ENCODE measurements at regions not wholly inside any gene's neighbourhood (a gene's known extent, or its start where the extent isn't known, plus 50 kb on each side); places are given as distances from the start of the nearest gene placed in this dataset.

DNA sequence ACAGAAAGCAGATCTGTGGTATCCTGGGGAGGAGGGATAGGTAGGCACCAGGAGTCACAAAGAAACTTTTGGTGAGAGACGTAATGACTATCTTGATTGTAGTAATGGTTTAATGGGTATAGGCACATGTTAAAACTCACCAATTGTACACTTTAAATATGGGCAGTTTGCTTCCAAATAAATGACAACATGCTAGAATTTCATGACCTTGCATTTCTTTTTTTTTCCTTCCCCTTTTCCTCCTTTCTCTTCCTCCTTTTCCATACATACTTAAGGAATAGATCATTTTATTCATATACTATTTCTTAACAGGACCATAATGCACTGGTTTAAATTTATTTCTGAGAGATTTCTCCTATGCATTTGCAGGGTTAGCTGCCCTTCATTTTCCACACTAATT, 341.8 kb downstream of the TMEM182 start:
- H3K4me3 ChIP-seq (ENCODE audit: low read length): no peak overlapping the region

DNA sequence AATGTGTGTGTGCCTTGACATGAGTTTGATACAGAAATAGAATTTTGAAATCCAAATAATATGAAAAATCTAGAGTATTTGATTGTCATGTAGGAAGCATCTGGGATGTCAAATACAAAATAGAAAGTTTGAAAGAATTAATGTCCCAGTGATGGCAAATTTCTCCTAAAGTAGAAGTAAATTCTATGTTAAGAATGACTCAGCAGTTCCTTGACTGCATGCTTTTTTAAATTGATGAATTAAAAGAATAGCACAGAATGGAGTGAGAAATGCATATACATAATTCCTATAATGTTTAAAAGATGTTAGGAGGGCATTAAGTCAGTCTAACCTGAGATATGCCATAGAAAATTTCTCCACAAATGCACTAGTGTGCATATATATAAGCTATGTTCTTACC, 357.5 kb downstream of the TMEM182 start:
- Histone ChIP-seq H3K9me3 (ENCODE audit: control insufficient read depth, insufficient read depth, low read length) (no peaks in the 10 kb centered on the region), H3K4me1 (ENCODE audit: control insufficient read depth, insufficient read depth, low read length) (no peaks in the 10 kb centered on the region), H3K27me3 (ENCODE audit: control insufficient read depth, insufficient read depth, low read length) (no peaks in the 10 kb centered on the region), H3K36me3 (ENCODE audit: control insufficient read depth, insufficient read depth, low read length) (no peaks in the 10 kb centered on the region), H3K27ac (ENCODE audit: low read length) (no peak overlapping the region), H3K4me3 (ENCODE audit: low read length) (no peak overlapping the region)
- DNase-seq (ENCODE audit: low read depth, low spot score): no peak

More for the DNA sequence above, 341.8 kb downstream of the TMEM182 start:
- Histone ChIP-seq H3K27ac (ENCODE audit: low read length) (no peak overlapping the region), H3K9me3 (ENCODE audit: control insufficient read depth, insufficient read depth, low read length) (no peaks in the 10 kb centered on the region), H3K36me3 (ENCODE audit: control insufficient read depth, insufficient read depth, low read length) (no peaks in the 10 kb centered on the region), H3K27me3 (ENCODE audit: control insufficient read depth, insufficient read depth, low read length) (no peaks in the 10 kb centered on the region), H3K4me1 (ENCODE audit: control insufficient read depth, insufficient read depth, low read length) (no peaks in the 10 kb centered on the region)
- WGBS (ENCODE audit: insufficient coverage, insufficient read length): no CpG with 5 or more reads among the region's 1 CpG
- DNase-seq (ENCODE audit: low read depth, low spot score): no peak

DNA sequence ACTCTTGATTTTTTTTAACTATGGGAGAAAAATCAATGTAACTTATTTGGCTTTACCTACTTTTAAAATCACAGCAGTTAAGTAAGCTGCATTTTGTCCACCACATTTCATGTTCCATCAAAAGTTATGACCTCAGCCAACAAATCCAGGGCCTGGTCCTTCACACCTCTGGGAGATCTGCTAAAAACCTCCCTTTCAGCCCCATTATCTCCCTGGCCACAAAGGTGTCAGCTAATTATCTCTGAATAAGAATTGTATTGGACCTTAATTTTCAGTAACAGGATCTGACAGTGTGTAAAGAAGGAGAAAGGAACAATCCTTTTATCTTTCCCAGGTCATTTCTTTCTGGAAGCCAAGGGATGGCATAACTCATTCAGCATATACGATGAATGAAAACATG, 359.3 kb downstream of the TMEM182 start:
- Histone ChIP-seq H3K36me3 (ENCODE audit: control insufficient read depth, insufficient read depth, low read length) (no peaks in the 10 kb centered on the region), H3K27ac (ENCODE audit: low read length) (no peak overlapping the region), H3K4me3 (ENCODE audit: low read length) (no peak overlapping the region), H3K27me3 (ENCODE audit: control insufficient read depth, insufficient read depth, low read length) (no peaks in the 10 kb centered on the region), H3K9me3 (ENCODE audit: control insufficient read depth, insufficient read depth, low read length) (no peaks in the 10 kb centered on the region), H3K4me1 (ENCODE audit: control insufficient read depth, insufficient read depth, low read length) (no peaks in the 10 kb centered on the region)
- no CpG with 5 or more reads among the region's 1 CpG for WGBS (ENCODE audit: insufficient coverage, insufficient read length)
- DNase-seq (ENCODE audit: low read depth, low spot score): no peak

DNA sequence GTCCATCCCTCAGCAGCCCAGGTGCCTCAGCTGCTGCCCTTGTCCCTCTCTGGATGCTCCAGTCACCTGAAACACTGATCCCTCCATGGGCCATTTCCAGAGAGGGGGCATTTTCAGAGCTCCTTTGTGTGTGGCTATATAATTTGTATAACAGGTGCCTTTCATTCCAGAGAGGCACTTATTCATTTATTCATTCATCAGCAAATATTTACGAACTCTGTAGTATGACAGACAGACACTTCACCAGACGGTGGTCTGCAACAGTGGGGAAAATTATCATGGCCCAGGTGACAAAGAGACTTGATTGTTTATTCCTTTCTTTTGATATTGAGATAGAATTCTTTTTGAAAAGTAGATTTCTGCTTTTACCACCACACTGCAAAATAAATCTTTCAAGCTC, 361.7 kb downstream of the TMEM182 start:
- whole genome bisulfite sequencing (ENCODE audit: insufficient coverage, insufficient read length): no CpG with 5 or more reads among the region's 2 CpGs
- H3K9me3 ChIP-seq (ENCODE audit: control insufficient read depth, insufficient read depth, low read length): no peaks in the 10 kb centered on the region
- no peaks in the 10 kb centered on the region for H3K27me3 ChIP-seq (ENCODE audit: control insufficient read depth, insufficient read depth, low read length)
- no peak overlapping the region for H3K4me3 ChIP-seq (ENCODE audit: low read length)
- H3K36me3 ChIP-seq (ENCODE audit: control insufficient read depth, insufficient read depth, low read length): no peaks in the 10 kb centered on the region
- H3K27ac ChIP-seq (ENCODE audit: low read length): no peak overlapping the region
- no peak for DNase-seq (ENCODE audit: low read depth, low spot score)
- H3K4me1 ChIP-seq (ENCODE audit: control insufficient read depth, insufficient read depth, low read length): no peaks in the 10 kb centered on the region

DNA sequence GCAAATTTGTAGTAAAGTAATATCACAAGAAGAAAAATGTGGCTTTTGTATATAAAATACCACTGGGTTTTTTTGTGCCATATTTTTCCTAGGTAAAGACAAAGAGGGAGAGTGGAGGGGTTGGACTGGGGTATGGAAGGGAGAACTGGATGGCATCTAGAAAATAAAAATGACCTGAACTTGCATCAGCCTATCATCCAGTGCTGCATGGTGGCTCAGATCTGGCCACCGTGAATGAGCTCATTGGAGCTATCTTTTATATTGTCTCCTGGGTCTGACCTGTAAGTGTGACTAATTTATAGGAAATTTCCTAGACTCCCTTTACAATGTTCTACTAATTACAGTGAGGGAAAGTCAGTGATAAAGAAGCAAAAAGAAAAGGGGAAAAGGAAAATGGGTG, 369.0 kb downstream of the TMEM182 start:
- no peaks in the 10 kb centered on the region for H3K4me1 ChIP-seq (ENCODE audit: control insufficient read depth, insufficient read depth, low read length)
- H3K27ac ChIP-seq (ENCODE audit: low read length): no peak overlapping the region
- no peak overlapping the region for H3K4me3 ChIP-seq (ENCODE audit: low read length)
- no peaks in the 10 kb centered on the region for H3K27me3 ChIP-seq (ENCODE audit: control insufficient read depth, insufficient read depth, low read length)
- no peaks in the 10 kb centered on the region for H3K9me3 ChIP-seq (ENCODE audit: control insufficient read depth, insufficient read depth, low read length)
- H3K36me3 ChIP-seq (ENCODE audit: control insufficient read depth, insufficient read depth, low read length): no peaks in the 10 kb centered on the region
- no peak for DNase-seq (ENCODE audit: low read depth, low spot score)
- no CpG with 5 or more reads among the region's 1 CpG for WGBS (ENCODE audit: insufficient coverage, insufficient read length)

DNA sequence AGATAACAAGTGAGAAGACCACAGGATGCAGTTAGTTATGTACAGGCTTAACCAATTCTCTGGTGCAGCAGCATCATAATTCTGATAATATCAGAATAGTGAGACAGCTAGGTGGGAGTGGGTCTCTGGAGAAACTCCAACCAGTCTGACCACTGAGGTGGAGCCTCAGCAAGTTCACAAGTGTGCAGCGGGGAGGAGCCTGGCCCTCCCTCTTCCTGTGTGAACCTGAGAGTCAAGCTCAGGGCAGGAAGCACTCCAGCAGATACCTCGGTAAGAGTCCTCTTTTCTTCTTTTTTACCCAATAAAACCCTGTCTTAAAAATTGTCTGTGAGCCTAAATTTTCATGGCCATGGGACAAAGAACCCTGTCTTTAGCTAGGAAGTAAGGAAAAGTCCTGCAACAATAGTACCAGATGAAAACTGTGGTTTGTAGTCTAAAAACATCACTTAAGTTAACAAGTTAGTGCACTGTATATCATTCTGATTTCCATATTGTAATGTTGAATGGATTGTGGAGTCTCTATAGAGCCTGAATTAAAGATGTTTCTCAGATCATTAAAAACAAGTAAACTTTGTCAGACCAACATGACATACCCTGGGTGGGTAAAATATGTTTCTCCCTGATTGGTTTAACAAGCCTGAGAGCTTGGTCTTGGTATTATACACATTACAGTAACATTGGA, 370.8 kb downstream of the TMEM182 start:
- WGBS (ENCODE audit: insufficient coverage, insufficient read length): no CpG with 5 or more reads among the region's 2 CpGs
- no peaks in the 10 kb centered on the region for H3K36me3 ChIP-seq (ENCODE audit: control insufficient read depth, insufficient read depth, low read length)
- no peak overlapping the region for H3K27ac ChIP-seq (ENCODE audit: low read length)
- no peaks in the 10 kb centered on the region for H3K9me3 ChIP-seq (ENCODE audit: control insufficient read depth, insufficient read depth, low read length)
- no peak for DNase-seq (ENCODE audit: low read depth, low spot score)
- H3K27me3 ChIP-seq (ENCODE audit: control insufficient read depth, insufficient read depth, low read length): no peaks in the 10 kb centered on the region
- no peak overlapping the region for H3K4me3 ChIP-seq (ENCODE audit: low read length)
- no peaks in the 10 kb centered on the region for H3K4me1 ChIP-seq (ENCODE audit: control insufficient read depth, insufficient read depth, low read length)

DNA sequence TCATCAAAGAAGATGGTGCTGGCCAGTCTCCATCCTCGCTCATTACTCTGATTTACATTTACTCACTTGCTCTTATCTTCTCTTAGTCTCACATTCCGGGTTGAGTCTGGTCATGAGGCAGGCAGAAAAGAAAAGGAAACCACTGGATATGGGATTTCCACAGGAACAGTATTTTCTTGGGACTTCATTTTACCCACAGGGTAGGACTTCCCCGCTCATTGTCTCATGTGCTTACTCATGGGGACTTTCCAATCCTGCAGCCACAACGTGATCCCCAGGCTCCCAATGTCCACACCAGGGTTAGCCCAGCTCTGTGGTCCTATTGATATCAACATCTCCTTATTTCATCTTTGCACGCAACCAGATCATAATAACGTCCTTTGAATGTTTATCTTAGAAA, 373.8 kb downstream of the TMEM182 start:
- Histone ChIP-seq H3K9me3 (ENCODE audit: control insufficient read depth, insufficient read depth, low read length) (no peaks in the 10 kb centered on the region), H3K27ac (ENCODE audit: low read length) (no peak overlapping the region), H3K36me3 (ENCODE audit: control insufficient read depth, insufficient read depth, low read length) (no peaks in the 10 kb centered on the region), H3K4me1 (ENCODE audit: control insufficient read depth, insufficient read depth, low read length) (no peaks in the 10 kb centered on the region), H3K27me3 (ENCODE audit: control insufficient read depth, insufficient read depth, low read length) (no peaks in the 10 kb centered on the region), H3K4me3 (ENCODE audit: low read length) (no peak overlapping the region)
- DNase-seq (ENCODE audit: low read depth, low spot score): no peak
- no CpG with 5 or more reads among the region's 6 CpGs for WGBS (ENCODE audit: insufficient coverage, insufficient read length)

DNA sequence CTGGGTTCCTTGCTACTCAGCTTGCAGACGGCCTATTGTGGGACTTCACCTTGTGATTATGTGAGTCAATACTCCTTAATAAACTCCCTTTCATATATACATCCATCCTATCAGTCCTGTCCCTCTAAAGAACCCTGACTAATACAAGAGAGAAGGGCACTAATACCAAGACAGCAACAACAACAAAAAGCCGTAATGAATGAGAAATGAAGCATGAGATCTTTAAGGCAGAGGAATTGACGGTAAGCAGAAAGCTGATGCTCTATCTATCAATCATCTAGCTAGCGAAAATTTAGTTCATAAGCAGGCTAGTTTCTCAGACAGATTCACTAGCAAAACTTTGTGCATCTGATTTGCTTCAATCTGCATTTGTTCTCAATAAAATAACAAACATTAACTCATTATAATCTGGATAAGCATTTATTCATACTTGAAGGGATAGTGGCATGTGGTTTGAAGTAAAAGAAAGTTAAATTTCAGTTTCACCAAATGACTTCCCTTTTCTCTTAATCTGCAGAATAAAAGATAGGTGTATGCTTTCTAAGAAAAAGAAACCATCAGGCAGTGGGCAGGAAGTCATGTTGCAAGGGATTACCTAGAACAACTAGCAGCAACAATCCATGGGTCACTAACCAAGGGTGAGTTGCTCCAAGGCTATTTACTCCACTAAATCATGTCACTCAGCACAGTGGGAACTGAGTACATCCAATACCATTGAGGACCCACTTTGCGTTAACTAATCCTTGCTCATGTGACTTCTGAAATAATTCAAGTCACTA, 376.5 kb downstream of the TMEM182 start:
- no peak overlapping the region for H3K27ac ChIP-seq (ENCODE audit: low read length)
- H3K4me3 ChIP-seq (ENCODE audit: low read length): no peak overlapping the region
- H3K27me3 ChIP-seq (ENCODE audit: control insufficient read depth, insufficient read depth, low read length): no peaks in the 10 kb centered on the region
- no peaks in the 10 kb centered on the region for H3K36me3 ChIP-seq (ENCODE audit: control insufficient read depth, insufficient read depth, low read length)
- no peaks in the 10 kb centered on the region for H3K9me3 ChIP-seq (ENCODE audit: control insufficient read depth, insufficient read depth, low read length)
- no CpG with 5 or more reads among the region's 5 CpGs for WGBS (ENCODE audit: insufficient coverage, insufficient read length)
- no peak for DNase-seq (ENCODE audit: low read depth, low spot score)
- H3K4me1 ChIP-seq (ENCODE audit: control insufficient read depth, insufficient read depth, low read length): no peaks in the 10 kb centered on the region

DNA sequence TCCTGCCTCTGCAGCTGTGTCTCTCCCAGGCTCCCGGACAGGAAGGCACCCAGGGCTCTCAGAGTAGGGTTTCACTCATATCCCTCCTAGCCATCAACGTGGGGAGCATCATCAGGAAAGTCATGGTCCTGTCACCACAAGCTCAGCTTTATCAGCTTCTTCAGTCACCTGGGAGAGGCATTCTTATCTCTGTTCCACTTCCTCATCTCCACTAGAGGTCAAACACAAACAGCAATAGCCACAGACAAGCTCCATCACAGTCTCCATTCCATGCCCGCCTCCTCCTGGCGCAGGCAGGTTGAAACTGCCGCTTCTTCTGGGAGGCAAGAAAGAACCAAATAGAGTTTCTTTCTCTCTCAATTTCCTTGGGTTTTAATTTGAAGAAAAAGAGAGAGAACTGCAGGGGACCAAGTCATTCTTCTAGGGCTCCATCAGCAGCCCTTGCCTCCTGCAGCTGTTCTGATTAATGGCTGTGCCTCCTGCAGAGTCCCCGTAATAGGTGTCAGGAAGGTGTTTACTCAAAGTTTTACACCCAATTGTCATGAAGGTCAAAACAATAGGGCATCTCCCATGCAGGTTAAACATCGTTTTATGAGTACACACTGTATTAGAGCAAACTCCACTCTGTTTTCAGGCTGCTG, 377.9 kb downstream of the TMEM182 start:
- DNase-seq (ENCODE audit: low read depth, low spot score): no peak
- Histone ChIP-seq H3K4me3 (ENCODE audit: low read length) (no peak overlapping the region), H3K27me3 (ENCODE audit: control insufficient read depth, insufficient read depth, low read length) (no peaks in the 10 kb centered on the region), H3K27ac (ENCODE audit: low read length) (no peak overlapping the region), H3K36me3 (ENCODE audit: control insufficient read depth, insufficient read depth, low read length) (no peaks in the 10 kb centered on the region), H3K9me3 (ENCODE audit: control insufficient read depth, insufficient read depth, low read length) (no peaks in the 10 kb centered on the region), H3K4me1 (ENCODE audit: control insufficient read depth, insufficient read depth, low read length) (no peaks in the 10 kb centered on the region)
- WGBS (ENCODE audit: insufficient coverage, insufficient read length): no CpG with 5 or more reads among the region's 7 CpGs

DNA sequence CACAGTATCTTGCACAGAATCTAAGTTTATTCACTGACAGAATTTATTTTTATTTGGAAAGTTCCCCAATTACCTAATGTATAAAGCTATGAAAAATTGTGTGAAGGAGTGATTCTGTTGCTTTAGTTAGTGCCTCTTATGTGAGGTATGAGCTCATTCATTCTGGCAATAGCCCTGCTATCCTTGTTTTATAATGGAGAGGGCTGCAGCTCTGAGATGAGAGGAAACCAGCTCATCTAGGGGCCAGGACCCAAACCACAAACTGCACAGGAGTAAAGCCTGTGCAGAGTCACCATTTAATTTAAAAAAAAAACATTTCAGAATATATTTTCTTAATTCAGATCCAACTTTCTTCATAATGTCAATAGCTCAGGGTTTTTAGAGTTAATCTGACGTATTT, 383.0 kb downstream of the TMEM182 start:
- Histone ChIP-seq H3K36me3 (ENCODE audit: control insufficient read depth, insufficient read depth, low read length) (no peaks in the 10 kb centered on the region), H3K27me3 (ENCODE audit: control insufficient read depth, insufficient read depth, low read length) (no peaks in the 10 kb centered on the region), H3K4me3 (ENCODE audit: low read length) (no peak overlapping the region), H3K9me3 (ENCODE audit: control insufficient read depth, insufficient read depth, low read length) (no peaks in the 10 kb centered on the region), H3K4me1 (ENCODE audit: control insufficient read depth, insufficient read depth, low read length) (no peaks in the 10 kb centered on the region), H3K27ac (ENCODE audit: low read length) (no peak overlapping the region)
- no CpG with 5 or more reads among the region's 1 CpG for WGBS (ENCODE audit: insufficient coverage, insufficient read length)
- DNase-seq (ENCODE audit: low read depth, low spot score): no peak

Measured in iPS DF 6.9 (cell line).